Caco-2 (cell line): ENCODE measurements at regions not wholly inside any gene's neighbourhood (a gene's known extent, or its start where the extent isn't known, plus 50 kb on each side); places are given as distances from the start of the nearest gene placed in this dataset.

Experiments
- BruUV-seq: library from RNA; stranded (reverse); fragments of 400-500 nt; replicated peaks from 2 replicates; lab custom pipeline; 2021; lab: Mats Ljungman, UMichigan
- CTCF ChIA-PET: fragments of 300-600 bp; sonication (Branson Sonifier 250); formaldehyde crosslinking; loops from one replicate; lab custom pipeline; 2022; ENCODE audit warnings: antibody characterized with exemption; lab: Charles Lee
- POLR2A ChIA-PET: fragments of 300-600 bp; sonication (Branson Sonifier 250); formaldehyde crosslinking; loops from one replicate; lab custom pipeline; 2022; ENCODE audit warnings: antibody characterized with exemption; lab: Charles Lee
- DNase-seq, 2 experiments: peaks; one replicate each; pipeline versions ENCODE4 v3.0.0 to v3.0.0-alpha.2; 2020 to 2022
- H3K27me3 ChIP-seq: replicated peaks from 2 replicates; pipeline ENCODE4 v1.6.0; 2011; ENCODE audit warnings: low read length; ENCODE audit not compliant: control insufficient read depth, insufficient read depth
- H3K36me3 ChIP-seq: 2 replicates; pipeline ENCODE4 v1.5.1; 2011; ENCODE audit warnings: low read length; ENCODE audit not compliant: control insufficient read depth, insufficient read depth
- H3K4me1 ChIP-seq: fragments of 250-450 bp; sonication (Bioruptor Pico); 2 replicates; pipeline ENCODE4 v1.5.1; 2020; ENCODE audit warnings: mild to moderate bottlenecking
- H3K4me3 ChIP-seq: 2 replicates; pipeline ENCODE4 v1.5.1; 2011; ENCODE audit warnings: low read depth, mild to moderate bottlenecking, control low read depth, low read length
- H3K9me3 ChIP-seq: fragments of 250-450 bp; sonication (Bioruptor Pico); 2 replicates; pipeline ENCODE4 v1.5.1; 2020; ENCODE audit warnings: mild to moderate bottlenecking, moderate library complexity
- H3K27ac Mint-ChIP-seq: one replicate; pipeline ENCODE4 v1.8.0; 2022; ENCODE audit warnings: mixed read lengths; ENCODE audit not compliant: unreplicated experiment
- H3K27me3 Mint-ChIP-seq: one replicate; pipeline ENCODE4 v1.8.0; 2022; ENCODE audit warnings: mixed read lengths; ENCODE audit not compliant: insufficient read depth, unreplicated experiment
- H3K36me3 Mint-ChIP-seq: one replicate; pipeline ENCODE4 v1.8.0; 2022; ENCODE audit warnings: mild to moderate bottlenecking, mixed read lengths; ENCODE audit not compliant: insufficient read depth, unreplicated experiment
- H3K4me1 Mint-ChIP-seq: one replicate; pipeline ENCODE4 v1.8.0; 2022; ENCODE audit warnings: low read depth, mixed read lengths; ENCODE audit not compliant: unreplicated experiment
- H3K4me3 Mint-ChIP-seq: one replicate; pipeline ENCODE4 v1.8.0; 2022; ENCODE audit warnings: mild to moderate bottlenecking, moderate library complexity, mixed read lengths; ENCODE audit not compliant: unreplicated experiment
- H3K9me3 Mint-ChIP-seq: one replicate; pipeline ENCODE4 v1.8.0; 2022; ENCODE audit warnings: mixed read lengths; ENCODE audit not compliant: unreplicated experiment
- CTCF ChIP-seq, 2 experiments: fragments of 200-600 bp in 1 of 2; IDR thresholded peaks; 1 replicate in 1 of 2; 2 replicates in 1 of 2; pipeline versions ENCODE4 v1.5.1 to v1.8.0; 2011 to 2022; ENCODE audit warnings: antibody characterized with exemption in 1 of 2, control low read depth in 1 of 2, inconsistent platforms in 1 of 2, low read depth in 1 of 2, low read length in 1 of 2, mild to moderate bottlenecking in 1 of 2, moderate library complexity in 1 of 2; ENCODE audit not compliant: insufficient read depth in 1 of 2, severe bottlenecking in 1 of 2, unreplicated experiment in 1 of 2
- intact Hi-C: fragments of 100-400 bp; cut with micrococcal nuclease; formaldehyde crosslinking; loops from one replicate; pipeline ENCODE4 v1.10.0; 2022; ENCODE audit not compliant: unreplicated experiment

GRCh38 chr12:84745127-84745526 is 167.5 kb downstream of the SLC6A15 start:
- Mint-ChIP-seq H3K4me1 (no peaks in the 10 kb centered on the region), H3K9me3 (no peaks in the 10 kb centered on the region), H3K4me3 (no peak overlapping the region), H3K27me3 (no peaks in the 10 kb centered on the region), H3K27ac (no peak overlapping the region), H3K36me3 (no peaks in the 10 kb centered on the region)
- H3K4me3 ChIP-seq: no peak overlapping the region
- no peaks in the 10 kb centered on the region for H3K27me3 ChIP-seq
- H3K4me1 ChIP-seq: no peaks in the 10 kb centered on the region
- no peaks in the 10 kb centered on the region for H3K36me3 ChIP-seq
- BruUV-seq: no TSS peak
- intact Hi-C loops: no loop called here
- ChIA-PET POLR2A (no interaction called here), CTCF (no interaction called here)
- H3K9me3 ChIP-seq: no peaks in the 10 kb centered on the region
- no peak for DNase-seq
- no peak for TF ChIP-seq CTCF (IDR thresholded peaks at IDR 0.05; ENCODE audit: insufficient read depth in 1 of 2, low read depth in 1 of 2, low read length in 1 of 2, severe bottlenecking in 1 of 2, unreplicated experiment in 1 of 2)

- ChIA-PET POLR2A (no interaction called here), CTCF (no interaction called here)
- H3K4me3 Mint-ChIP-seq: no peak overlapping the region
- Histone ChIP-seq H3K36me3 (no peaks in the 10 kb centered on the region), H3K27me3 (no peaks in the 10 kb centered on the region), H3K9me3 (no peaks in the 10 kb centered on the region), H3K4me3 (no peak overlapping the region), H3K4me1 (no peaks in the 10 kb centered on the region)
- intact Hi-C loops: no loop called here
- no peaks in the 10 kb centered on the region for H3K4me1 Mint-ChIP-seq
- no peak for DNase-seq
- no peaks in the 10 kb centered on the region for H3K36me3 Mint-ChIP-seq
- BruUV-seq: no TSS peak
- no peaks in the 10 kb centered on the region for H3K9me3 Mint-ChIP-seq
- no peaks in the 10 kb centered on the region for H3K27me3 Mint-ChIP-seq
- H3K27ac Mint-ChIP-seq: no peak overlapping the region
- TF ChIP-seq CTCF (IDR thresholded peaks at IDR 0.05; ENCODE audit: insufficient read depth in 1 of 2, low read depth in 1 of 2, low read length in 1 of 2, severe bottlenecking in 1 of 2, unreplicated experiment in 1 of 2): no peak
These were observed 170.9 kb downstream of the SLC6A15 start for GRCh38 chr12:84741692-84742091.

- H3K4me1 Mint-ChIP-seq: no peaks in the 10 kb centered on the region
- H3K27me3 Mint-ChIP-seq: no peaks in the 10 kb centered on the region
- no peak overlapping the region for H3K27ac Mint-ChIP-seq
- CTCF ChIA-PET: no interaction called here
- Histone ChIP-seq H3K9me3 (no peaks in the 10 kb centered on the region), H3K4me1 (no peaks in the 10 kb centered on the region), H3K4me3 (no peak overlapping the region), H3K36me3 (no peaks in the 10 kb centered on the region), H3K27me3 (no peaks in the 10 kb centered on the region)
- no peak for DNase-seq
- no peak for TF ChIP-seq CTCF (IDR thresholded peaks at IDR 0.05; ENCODE audit: insufficient read depth in 1 of 2, low read depth in 1 of 2, low read length in 1 of 2, severe bottlenecking in 1 of 2, unreplicated experiment in 1 of 2)
- intact Hi-C loops: no loop called here
- BruUV-seq: no TSS peak
- H3K4me3 Mint-ChIP-seq: no peak overlapping the region
- POLR2A ChIA-PET: no interaction called here
- H3K36me3 Mint-ChIP-seq: no peaks in the 10 kb centered on the region
- H3K9me3 Mint-ChIP-seq: no peaks in the 10 kb centered on the region
These were observed 171.6 kb downstream of the SLC6A15 start for GRCh38 chr12:84741031-84741430.
